B cell (primary cell): ENCODE measurements at regions not wholly inside any gene's neighbourhood (a gene's known extent, or its start where the extent isn't known, plus 50 kb on each side); places are given as distances from the start of the nearest gene placed in this dataset.

ENCODE experiments used
- ATAC-seq: fragments of 200-7000 bp; cut with Tn5 transposase; one replicate; pipeline ENCODE4 v1.10.0; 2021; ENCODE audit warnings: low read depth, mild to moderate bottlenecking, moderate number of reproducible peaks, moderate library complexity
- CTCF ChIA-PET: fragments of 350-600 bp; sonication (Branson Sonifier 250); formaldehyde crosslinking; loops from one replicate; lab custom pipeline; 2021; ENCODE audit warnings: antibody characterized with exemption, inconsistent platforms; lab: Charles Lee
- POLR2A ChIA-PET: fragments of 350-600 bp; sonication (Branson Sonifier 250); formaldehyde crosslinking; loops from one replicate; lab custom pipeline; 2021; ENCODE audit warnings: antibody characterized with exemption; lab: Charles Lee
- DNase-seq: peaks from one replicate; pipeline ENCODE4 v3.0.0; 2013
- H2AFZ ChIP-seq: 2 replicates; pipeline ENCODE4 v1.6.1; 2012; ENCODE audit warnings: mild to moderate bottlenecking, low read depth, low read length; ENCODE audit not compliant: insufficient read depth, poor library complexity, severe bottlenecking
- H3K27ac ChIP-seq, 2 donors: 1 replicate in 1 of 2; 2 replicates in 1 of 2; pipeline ENCODE4 v1.5.1; 2012 to 2013; ENCODE audit warnings: low read length in 2 of 2, mild to moderate bottlenecking in 2 of 2, moderate library complexity in 1 of 2
- H3K27me3 ChIP-seq, 4 experiments: fragments of 200-600 bp in 1 of 4; sonication (generic) in 1 of 4; replicated peaks in 1 of 4; 1 replicate in 2 of 4; 2 replicates in 2 of 4; pipeline versions ENCODE4 v1.6.1 to v1.7.0; 2013 to 2016; ENCODE audit warnings: low read length in 3 of 4, mild to moderate bottlenecking in 2 of 4, mixed read lengths in 1 of 4, moderate library complexity in 1 of 4; ENCODE audit not compliant: insufficient read depth in 4 of 4, control insufficient read depth in 3 of 4; ENCODE audit errors: control extremely low read depth in 1 of 4
- H3K36me3 ChIP-seq, 2 experiments: replicated peaks in 1 of 2; 1 replicate in 1 of 2; 2 replicates in 1 of 2; pipeline versions ENCODE4 v1.6.1 to v1.7.1; 2013; ENCODE audit warnings: low read length in 1 of 2; ENCODE audit not compliant: insufficient read depth in 2 of 2, control insufficient read depth in 1 of 2; ENCODE audit errors: control extremely low read depth in 1 of 2, extremely low read depth in 1 of 2
- H3K4me1 ChIP-seq, 2 donors: fragments of 200-600 bp in 1 of 2; sonication (generic) in 1 of 2; 1 replicate in 1 of 2; 2 replicates in 1 of 2; pipeline versions ENCODE4 v1.5.1 to v1.6.1; 2013 to 2017; ENCODE audit warnings: low read length in 2 of 2; ENCODE audit not compliant: control insufficient read depth in 2 of 2, insufficient read depth in 2 of 2
- H3K4me2 ChIP-seq: replicated peaks from 2 replicates; pipeline ENCODE3; 2012; ENCODE audit warnings: mild to moderate bottlenecking, low read depth, low read length; ENCODE audit not compliant: poor library complexity, severe bottlenecking
- H3K4me3 ChIP-seq, 5 experiments: fragments of 200-600 bp in 1 of 5; sonication (generic) in 1 of 5; 1 replicate in 3 of 5; 2 replicates in 2 of 5; pipeline versions ENCODE4 v1.5.1 to v1.7.0; 2011 to 2016; ENCODE audit warnings: low read length in 4 of 5, mild to moderate bottlenecking in 4 of 5, low read depth in 2 of 5, control low read depth in 1 of 5, moderate library complexity in 1 of 5; ENCODE audit not compliant: insufficient read depth in 1 of 5; ENCODE audit errors: control extremely low read depth in 1 of 5, extremely low read depth in 1 of 5
- H3K79me2 ChIP-seq: fragments of 200-600 bp; sonication (generic); one replicate; pipeline ENCODE4 v1.6.0; 2016; ENCODE audit warnings: low read length; ENCODE audit not compliant: control insufficient read depth, insufficient read depth
- H3K9ac ChIP-seq: fragments of 200-600 bp; sonication (generic); 2 replicates; pipeline ENCODE4 v1.6.1; 2017; ENCODE audit warnings: mild to moderate bottlenecking, low read length, moderate library complexity
- H3K9me3 ChIP-seq, 3 donors: one replicate each; pipeline versions ENCODE4 v1.6.1 to v1.7.1; 2013; ENCODE audit warnings: low read length in 2 of 3; ENCODE audit not compliant: control insufficient read depth in 2 of 3, insufficient read depth in 1 of 3; ENCODE audit errors: control extremely low read depth in 1 of 3
- H4K20me1 ChIP-seq: 2 replicates; pipeline ENCODE4 v1.6.0; 2012; ENCODE audit warnings: mild to moderate bottlenecking, low read length; ENCODE audit not compliant: insufficient read depth, control insufficient read depth, poor library complexity, severe bottlenecking
- H3K27ac Mint-ChIP-seq: one replicate; pipeline ENCODE4 v1.8.0; 2021; ENCODE audit warnings: mixed read lengths
- H3K27me3 Mint-ChIP-seq: one replicate; pipeline ENCODE4 v1.8.0; 2021; ENCODE audit warnings: mixed read lengths
- H3K4me1 Mint-ChIP-seq: one replicate; pipeline ENCODE4 v1.8.0; 2021; ENCODE audit warnings: mixed read lengths
- H3K4me3 Mint-ChIP-seq: one replicate; pipeline ENCODE4 v1.8.0; 2021; ENCODE audit warnings: mixed read lengths
- H3K9me3 Mint-ChIP-seq: one replicate; pipeline ENCODE4 v1.8.0; 2022; ENCODE audit warnings: mixed read lengths; ENCODE audit not compliant: insufficient read depth
- EZH2 ChIP-seq: IDR thresholded peaks from 2 replicates; pipeline ENCODE4 v1.6.1; 2012; ENCODE audit warnings: borderline replicate concordance, low read depth, mild to moderate bottlenecking, moderate library complexity, low read length; ENCODE audit not compliant: insufficient read depth, poor library complexity, severe bottlenecking
- WGBS: methylation state at CpG from one replicate; pipeline ENCODE4 v1.1.5; 2013; ENCODE audit warnings: missing lambda C conversion rate; ENCODE audit not compliant: insufficient coverage; 5-methylcytosine and 5-hydroxymethylcytosine counted together
- intact Hi-C: fragments of 100-400 bp; cut with micrococcal nuclease; formaldehyde crosslinking; loops from one replicate; pipeline ENCODE4 v1.10.0; 2022
- TF ChIP-seq, protein P1 (sequence below): fragments of 200-600 bp; IDR thresholded peaks from one replicate; pipeline ENCODE4 v1.8.0; 2022; ENCODE audit warnings: antibody characterized with exemption, mild to moderate bottlenecking

DNA sequence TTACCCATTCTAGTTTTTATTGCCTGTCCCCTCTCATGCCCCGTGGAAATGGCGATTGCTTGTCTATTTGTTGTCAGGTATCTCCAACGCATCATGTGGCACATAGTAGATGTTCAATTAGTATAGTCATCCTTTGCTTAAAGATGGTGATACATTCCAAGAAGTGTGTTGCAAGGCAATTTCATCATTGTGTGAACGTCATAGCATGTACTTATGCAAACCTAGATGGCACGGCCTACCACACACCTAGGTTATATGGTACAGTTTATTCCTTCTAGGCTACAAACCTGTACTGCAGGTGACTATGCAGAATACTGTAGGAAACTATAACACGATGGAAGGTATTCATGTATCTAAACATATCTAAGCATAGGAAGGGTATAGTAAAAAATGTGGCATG is 163.9 kb upstream of the DAPK1 start:
- Histone ChIP-seq H3K27ac (no peak overlapping the region), H3K4me2 (no peak overlapping the region), H3K79me2 (no peaks in the 10 kb centered on the region), H3K4me1 (peaks cover 4 to 5% of the 10 kb centered on the region in 2 donors), H2AFZ (no peak overlapping the region), H4K20me1 (no peaks in the 10 kb centered on the region), H3K27me3 (peaks cover 0 to 14% (median 3%) of the 10 kb centered on the region in 4 experiments), H3K9me3 (peaks cover 3 to 5% (median 4%) of the 10 kb centered on the region in 3 donors), H3K9ac (no peak overlapping the region), H3K4me3 (no peak overlapping the region), H3K36me3 (no peaks in the 10 kb centered on the region)
- ChIA-PET CTCF (no interaction called here), POLR2A (no interaction called here)
- Mint-ChIP-seq H3K27ac (no peak overlapping the region), H3K9me3 (peaks cover 2% of the 10 kb centered on the region), H3K4me1 (peaks cover 5% of the 10 kb centered on the region), H3K4me3 (no peak overlapping the region), H3K27me3 (peaks cover 26% of the 10 kb centered on the region)
- ATAC-seq = no peak
- intact Hi-C loops = no loop called here
- DNase-seq = no peak
- TF ChIP-seq, protein P1, sequence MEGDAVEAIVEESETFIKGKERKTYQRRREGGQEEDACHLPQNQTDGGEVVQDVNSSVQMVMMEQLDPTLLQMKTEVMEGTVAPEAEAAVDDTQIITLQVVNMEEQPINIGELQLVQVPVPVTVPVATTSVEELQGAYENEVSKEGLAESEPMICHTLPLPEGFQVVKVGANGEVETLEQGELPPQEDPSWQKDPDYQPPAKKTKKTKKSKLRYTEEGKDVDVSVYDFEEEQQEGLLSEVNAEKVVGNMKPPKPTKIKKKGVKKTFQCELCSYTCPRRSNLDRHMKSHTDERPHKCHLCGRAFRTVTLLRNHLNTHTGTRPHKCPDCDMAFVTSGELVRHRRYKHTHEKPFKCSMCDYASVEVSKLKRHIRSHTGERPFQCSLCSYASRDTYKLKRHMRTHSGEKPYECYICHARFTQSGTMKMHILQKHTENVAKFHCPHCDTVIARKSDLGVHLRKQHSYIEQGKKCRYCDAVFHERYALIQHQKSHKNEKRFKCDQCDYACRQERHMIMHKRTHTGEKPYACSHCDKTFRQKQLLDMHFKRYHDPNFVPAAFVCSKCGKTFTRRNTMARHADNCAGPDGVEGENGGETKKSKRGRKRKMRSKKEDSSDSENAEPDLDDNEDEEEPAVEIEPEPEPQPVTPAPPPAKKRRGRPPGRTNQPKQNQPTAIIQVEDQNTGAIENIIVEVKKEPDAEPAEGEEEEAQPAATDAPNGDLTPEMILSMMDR = no peak
- no peak for TF ChIP-seq EZH2
- 92% methylated on average over 3 of the region's 6 CpGs for WGBS

DNA sequence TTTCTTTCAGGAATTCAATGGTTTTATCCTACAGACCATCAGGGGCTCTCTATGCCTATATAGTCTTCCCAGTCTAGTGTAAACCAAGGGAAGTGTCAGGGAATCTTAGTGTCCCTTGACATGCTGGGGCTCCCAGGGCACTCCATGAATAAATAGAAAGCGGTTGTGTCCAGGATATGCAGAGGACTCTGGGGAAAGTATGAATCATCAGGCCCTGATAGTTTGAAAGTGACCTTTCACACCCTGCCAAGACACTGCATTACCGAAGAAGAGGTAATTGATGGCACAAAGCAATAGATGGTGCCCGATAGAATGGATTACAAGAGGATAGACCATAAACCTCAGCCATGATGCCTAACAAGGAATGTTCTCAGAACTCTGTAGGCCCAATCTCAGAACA is 163.3 kb upstream of the DAPK1 start:
- ATAC-seq (no peak), DNase-seq (no peak)
- H3K27me3 Mint-ChIP-seq = peaks cover 28% of the 10 kb centered on the region
- H3K4me3 Mint-ChIP-seq = no peak overlapping the region
- WGBS = no CpG with 5 or more reads among the region's 3 CpGs
- H3K27ac Mint-ChIP-seq = no peak overlapping the region
- Histone ChIP-seq H4K20me1 (no peaks in the 10 kb centered on the region), H3K27me3 (peaks cover 0 to 14% (median 3%) of the 10 kb centered on the region in 4 experiments), H3K9me3 (peaks cover 3 to 5% (median 4%) of the 10 kb centered on the region in 3 donors), H3K4me1 (peaks cover 4 to 5% of the 10 kb centered on the region in 2 donors), H3K4me3 (no peak overlapping the region), H3K36me3 (no peaks in the 10 kb centered on the region), H3K4me2 (no peak overlapping the region), H3K79me2 (no peaks in the 10 kb centered on the region), H2AFZ (no peak overlapping the region), H3K27ac (no peak overlapping the region), H3K9ac (no peak overlapping the region)
- CTCF ChIA-PET = no interaction called here
- no peak for TF ChIP-seq EZH2
- peaks cover 5% of the 10 kb centered on the region for H3K4me1 Mint-ChIP-seq
- POLR2A ChIA-PET = no interaction called here
- H3K9me3 Mint-ChIP-seq = peaks cover 2% of the 10 kb centered on the region
- intact Hi-C loops = no loop called here
